ENCODE measurements at regions not wholly inside any gene's neighbourhood (a gene's known extent, or its start where the extent isn't known, plus 50 kb on each side); places are given as distances from the start of the nearest gene placed in this dataset.
"Not testable (repeated sequence)": the region's sequence is repeated elsewhere in the genome, so short reads cannot be mapped to it uniquely, and the experiment has no call there.

DNA sequence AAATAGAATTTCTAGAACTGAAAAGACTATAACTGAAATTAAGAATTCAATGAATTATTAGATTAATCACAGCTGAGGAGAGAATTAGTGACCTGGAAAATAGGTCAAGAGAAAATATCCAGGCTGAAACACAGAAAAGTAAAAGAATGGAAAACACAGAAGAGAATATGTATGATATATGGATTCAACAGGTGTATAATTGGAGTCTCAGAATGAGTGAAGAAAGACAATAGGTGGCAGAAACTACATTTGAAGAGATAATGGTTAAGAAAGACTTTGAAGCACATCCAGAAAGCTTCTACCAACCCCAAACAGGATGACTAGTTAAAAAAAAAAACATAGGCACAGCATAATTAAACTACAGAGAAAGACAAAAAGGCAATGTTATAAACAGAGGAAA, 196.2 kb upstream of the ASCC3 start:
- no peaks in the 10 kb centered on the region for H3K4me1 ChIP-seq (ENCODE audit: control insufficient read depth, insufficient read depth, low read length)
- H3K9me3 ChIP-seq (ENCODE audit: control insufficient read depth, insufficient read depth, low read length): no peaks in the 10 kb centered on the region
- no peaks in the 10 kb centered on the region for H3K27me3 ChIP-seq (ENCODE audit: control insufficient read depth, insufficient read depth, low read length)
- H3K27ac ChIP-seq (ENCODE audit: low read length): no peak overlapping the region
- no peaks in the 10 kb centered on the region for H3K36me3 ChIP-seq (ENCODE audit: control insufficient read depth, insufficient read depth, low read length)
- DNase-seq (ENCODE audit: low read depth, low spot score): no peak
- no peak overlapping the region for H3K4me3 ChIP-seq (ENCODE audit: low read length)

DNA sequence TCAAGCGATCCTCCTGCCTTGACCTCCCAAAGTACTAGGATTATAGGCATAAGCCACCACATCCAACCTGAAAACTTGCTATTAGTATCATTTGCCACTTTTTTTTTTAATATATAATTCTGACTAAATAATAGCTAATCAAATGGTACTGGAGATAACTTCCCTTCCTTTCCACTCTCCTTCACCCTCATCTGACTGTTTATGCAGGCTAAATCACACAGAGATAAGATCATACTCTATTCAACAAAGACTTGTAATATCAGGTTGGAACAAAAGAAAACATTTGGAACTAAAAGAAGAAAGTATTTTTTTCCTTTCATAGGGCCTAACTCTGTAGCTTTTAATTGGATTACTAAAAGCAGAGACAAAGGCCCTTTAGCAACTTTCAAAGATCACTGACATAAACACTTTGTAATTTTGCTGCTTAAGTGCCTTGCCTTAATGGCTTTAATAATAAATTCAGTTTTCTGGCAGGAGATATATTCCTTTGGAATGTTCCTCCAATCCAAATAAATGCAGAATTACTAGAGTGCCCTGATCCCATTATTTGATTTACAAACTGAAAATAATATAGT, 198.7 kb upstream of the ASCC3 start:
- Histone ChIP-seq H3K27me3 (ENCODE audit: control insufficient read depth, insufficient read depth, low read length) (no peaks in the 10 kb centered on the region), H3K4me1 (ENCODE audit: control insufficient read depth, insufficient read depth, low read length) (no peaks in the 10 kb centered on the region), H3K4me3 (ENCODE audit: low read length) (no peak overlapping the region), H3K27ac (ENCODE audit: low read length) (no peak overlapping the region), H3K9me3 (ENCODE audit: control insufficient read depth, insufficient read depth, low read length) (no peaks in the 10 kb centered on the region), H3K36me3 (ENCODE audit: control insufficient read depth, insufficient read depth, low read length) (no peaks in the 10 kb centered on the region)
- no CpG with 5 or more reads among the region's 1 CpG for WGBS (ENCODE audit: insufficient coverage, insufficient read length)
- DNase-seq (ENCODE audit: low read depth, low spot score): no peak

DNA sequence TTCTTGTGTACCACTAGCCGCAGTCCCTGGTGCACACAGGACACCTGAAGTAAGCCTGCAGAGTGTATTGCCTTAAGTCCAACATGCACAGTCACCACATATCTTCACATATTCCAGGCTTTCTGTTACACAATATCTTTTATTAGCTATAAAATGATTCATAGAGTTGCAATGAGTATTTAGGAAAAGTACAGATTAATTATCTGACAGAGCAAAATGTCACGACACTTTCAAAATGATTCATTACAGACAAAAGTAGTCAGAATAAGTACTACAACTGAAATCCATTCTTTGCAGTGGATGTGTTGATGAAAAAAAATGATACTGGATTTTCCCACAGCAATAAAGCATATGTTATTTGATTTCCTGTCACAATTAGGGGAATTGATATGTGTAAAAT, 199.5 kb upstream of the ASCC3 start:
- Histone ChIP-seq H3K9me3 (ENCODE audit: control insufficient read depth, insufficient read depth, low read length) (no peaks in the 10 kb centered on the region), H3K27me3 (ENCODE audit: control insufficient read depth, insufficient read depth, low read length) (no peaks in the 10 kb centered on the region), H3K36me3 (ENCODE audit: control insufficient read depth, insufficient read depth, low read length) (no peaks in the 10 kb centered on the region), H3K4me3 (ENCODE audit: low read length) (no peak overlapping the region), H3K4me1 (ENCODE audit: control insufficient read depth, insufficient read depth, low read length) (no peaks in the 10 kb centered on the region), H3K27ac (ENCODE audit: low read length) (no peak overlapping the region)
- DNase-seq (ENCODE audit: low read depth, low spot score): no peak
- no CpG with 5 or more reads among the region's 2 CpGs for WGBS (ENCODE audit: insufficient coverage, insufficient read length)

DNA sequence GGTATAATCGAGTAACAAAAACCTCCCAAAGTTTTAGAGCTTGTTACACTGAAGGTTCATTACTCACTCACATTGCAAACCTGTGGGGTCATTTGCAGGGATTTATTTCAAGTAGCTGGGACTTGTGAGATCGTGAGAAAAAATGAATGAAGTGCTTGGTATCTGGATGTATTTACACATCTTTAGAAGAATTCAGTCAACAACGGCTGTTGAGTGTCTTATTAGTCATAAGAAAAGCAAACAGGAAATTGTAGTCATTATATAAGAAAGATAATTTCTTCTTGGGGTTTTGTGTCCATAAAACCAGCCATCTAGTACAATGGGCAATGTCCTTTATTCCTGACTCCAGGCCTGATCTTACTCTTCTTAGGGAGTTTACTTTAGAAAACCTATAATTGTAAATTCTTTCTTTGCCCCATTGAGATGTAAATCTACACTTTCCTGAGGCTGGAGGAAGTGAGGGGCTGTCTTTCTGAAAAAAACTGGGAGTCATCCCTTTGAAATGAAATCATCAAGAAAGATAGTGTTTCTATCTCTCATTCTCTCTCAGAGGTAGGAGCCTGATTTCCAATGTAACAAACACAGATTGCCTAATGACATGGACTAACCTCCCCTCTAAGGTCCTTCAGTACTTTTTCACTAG, 202.5 kb upstream of the ASCC3 start:
- no CpG with 5 or more reads among the region's 3 CpGs for WGBS (ENCODE audit: insufficient coverage, insufficient read length)
- no peak for DNase-seq (ENCODE audit: low read depth, low spot score)
- Histone ChIP-seq H3K4me3 (ENCODE audit: low read length) (no peak overlapping the region), H3K27me3 (ENCODE audit: control insufficient read depth, insufficient read depth, low read length) (no peaks in the 10 kb centered on the region), H3K36me3 (ENCODE audit: control insufficient read depth, insufficient read depth, low read length) (no peaks in the 10 kb centered on the region), H3K27ac (ENCODE audit: low read length) (no peak overlapping the region), H3K9me3 (ENCODE audit: control insufficient read depth, insufficient read depth, low read length) (no peaks in the 10 kb centered on the region), H3K4me1 (ENCODE audit: control insufficient read depth, insufficient read depth, low read length) (no peaks in the 10 kb centered on the region)

DNA sequence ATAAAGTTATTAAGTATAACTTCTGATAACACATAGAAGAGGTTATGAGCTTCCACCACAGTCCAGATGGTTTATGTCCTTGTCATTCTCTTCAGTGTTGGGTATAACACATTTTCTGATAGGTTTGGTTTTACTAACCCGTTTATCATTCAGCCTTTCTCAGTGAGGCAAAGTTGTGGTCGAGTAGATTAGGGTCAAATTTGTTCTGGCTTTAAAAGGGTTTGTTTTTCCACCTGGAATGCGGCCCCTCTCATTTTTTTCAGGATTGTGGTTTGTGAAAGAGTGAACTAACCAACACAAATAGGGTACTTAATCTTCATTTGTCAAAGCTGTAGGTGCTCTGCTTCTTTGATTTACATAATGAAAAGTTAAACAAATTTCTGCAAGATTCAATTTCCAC, 204.2 kb upstream of the ASCC3 start:
- WGBS (ENCODE audit: insufficient coverage, insufficient read length): no CpG with 5 or more reads among the region's 3 CpGs
- H3K9me3 ChIP-seq (ENCODE audit: control insufficient read depth, insufficient read depth, low read length): no peaks in the 10 kb centered on the region
- no peaks in the 10 kb centered on the region for H3K4me1 ChIP-seq (ENCODE audit: control insufficient read depth, insufficient read depth, low read length)
- no peak for DNase-seq (ENCODE audit: low read depth, low spot score)
- no peak overlapping the region for H3K27ac ChIP-seq (ENCODE audit: low read length)
- H3K27me3 ChIP-seq (ENCODE audit: control insufficient read depth, insufficient read depth, low read length): no peaks in the 10 kb centered on the region
- no peaks in the 10 kb centered on the region for H3K36me3 ChIP-seq (ENCODE audit: control insufficient read depth, insufficient read depth, low read length)
- no peak overlapping the region for H3K4me3 ChIP-seq (ENCODE audit: low read length)

DNA sequence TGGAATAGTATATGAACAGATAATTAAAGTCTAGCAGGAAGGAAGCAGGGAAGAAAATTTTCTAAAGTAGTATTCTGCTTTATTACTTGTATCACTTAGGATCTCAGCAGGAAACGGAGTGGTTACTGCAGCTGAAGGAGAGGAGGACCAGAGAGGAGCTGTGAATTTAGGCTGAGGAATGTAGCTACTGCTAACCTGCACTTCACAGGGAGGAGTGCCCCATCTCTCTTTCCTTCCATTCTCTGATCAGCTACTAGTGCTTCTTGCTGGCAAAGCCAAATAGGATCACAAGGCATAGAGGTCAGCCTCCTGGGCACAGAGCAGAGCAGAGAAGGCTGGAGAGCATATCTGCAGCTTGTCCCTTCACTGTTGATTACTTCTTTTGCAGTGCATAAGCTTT, 205.3 kb upstream of the ASCC3 start:
- no CpG with 5 or more reads among the region's 1 CpG for WGBS (ENCODE audit: insufficient coverage, insufficient read length)
- Histone ChIP-seq H3K36me3 (ENCODE audit: control insufficient read depth, insufficient read depth, low read length) (no peaks in the 10 kb centered on the region), H3K27ac (ENCODE audit: low read length) (no peak overlapping the region), H3K27me3 (ENCODE audit: control insufficient read depth, insufficient read depth, low read length) (no peaks in the 10 kb centered on the region), H3K4me1 (ENCODE audit: control insufficient read depth, insufficient read depth, low read length) (no peaks in the 10 kb centered on the region), H3K9me3 (ENCODE audit: control insufficient read depth, insufficient read depth, low read length) (no peaks in the 10 kb centered on the region), H3K4me3 (ENCODE audit: low read length) (no peak overlapping the region)
- no peak for DNase-seq (ENCODE audit: low read depth, low spot score)

DNA sequence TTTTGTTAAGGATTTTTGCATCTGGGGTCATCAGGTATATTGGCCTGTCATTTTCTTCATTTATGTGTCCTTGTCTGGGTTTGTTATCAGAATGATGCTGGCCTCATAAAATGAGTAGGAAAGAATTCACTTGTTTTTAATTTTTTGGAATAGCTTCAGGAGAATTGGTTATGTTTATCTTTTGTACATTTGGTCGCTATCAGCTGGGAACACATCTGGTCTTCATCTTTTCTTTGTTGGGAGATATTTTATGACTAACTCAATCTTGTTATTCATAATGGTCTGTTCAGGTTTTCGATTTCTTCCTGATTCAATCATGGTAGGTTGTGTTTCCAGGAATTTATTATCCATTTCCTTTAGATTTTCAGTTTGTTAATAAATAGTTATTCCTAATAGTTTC, 207.5 kb upstream of the ASCC3 start:
- H3K36me3 ChIP-seq (ENCODE audit: control insufficient read depth, insufficient read depth, low read length): no peaks in the 10 kb centered on the region
- DNase-seq (ENCODE audit: low read depth, low spot score): no peak
- no peak overlapping the region for H3K27ac ChIP-seq (ENCODE audit: low read length)
- no peak overlapping the region for H3K4me3 ChIP-seq (ENCODE audit: low read length)
- no peaks in the 10 kb centered on the region for H3K9me3 ChIP-seq (ENCODE audit: control insufficient read depth, insufficient read depth, low read length)
- H3K27me3 ChIP-seq (ENCODE audit: control insufficient read depth, insufficient read depth, low read length): no peaks in the 10 kb centered on the region
- WGBS (ENCODE audit: insufficient coverage, insufficient read length): no CpG with 5 or more reads among the region's 2 CpGs
- no peaks in the 10 kb centered on the region for H3K4me1 ChIP-seq (ENCODE audit: control insufficient read depth, insufficient read depth, low read length)

DNA sequence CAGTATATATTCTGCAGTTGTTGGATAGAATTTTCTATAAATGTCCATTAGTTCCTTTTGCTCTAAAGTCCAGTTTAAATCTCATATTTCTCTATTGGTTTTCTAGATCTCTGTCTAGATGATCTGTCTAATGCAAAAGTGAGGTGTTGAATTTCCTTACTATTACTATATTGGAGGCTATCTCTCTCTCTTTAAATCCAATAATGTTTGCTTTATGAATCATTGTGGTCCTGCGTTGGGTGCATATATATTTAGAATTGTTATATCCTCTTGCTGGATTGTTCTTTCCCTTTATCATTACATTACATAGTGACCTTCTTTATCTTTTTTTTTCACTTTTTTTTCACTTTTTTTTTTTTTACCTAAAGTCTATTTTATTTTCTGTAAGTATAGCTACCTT, 208.5 kb upstream of the ASCC3 start:
- no peak overlapping the region for H3K4me3 ChIP-seq (ENCODE audit: low read length)
- no peaks in the 10 kb centered on the region for H3K9me3 ChIP-seq (ENCODE audit: control insufficient read depth, insufficient read depth, low read length)
- no peaks in the 10 kb centered on the region for H3K4me1 ChIP-seq (ENCODE audit: control insufficient read depth, insufficient read depth, low read length)
- no peak for DNase-seq (ENCODE audit: low read depth, low spot score)
- H3K36me3 ChIP-seq (ENCODE audit: control insufficient read depth, insufficient read depth, low read length): no peaks in the 10 kb centered on the region
- no peaks in the 10 kb centered on the region for H3K27me3 ChIP-seq (ENCODE audit: control insufficient read depth, insufficient read depth, low read length)
- WGBS (ENCODE audit: insufficient coverage, insufficient read length): no CpG with 5 or more reads among the region's 1 CpG
- no peak overlapping the region for H3K27ac ChIP-seq (ENCODE audit: low read length)

DNA sequence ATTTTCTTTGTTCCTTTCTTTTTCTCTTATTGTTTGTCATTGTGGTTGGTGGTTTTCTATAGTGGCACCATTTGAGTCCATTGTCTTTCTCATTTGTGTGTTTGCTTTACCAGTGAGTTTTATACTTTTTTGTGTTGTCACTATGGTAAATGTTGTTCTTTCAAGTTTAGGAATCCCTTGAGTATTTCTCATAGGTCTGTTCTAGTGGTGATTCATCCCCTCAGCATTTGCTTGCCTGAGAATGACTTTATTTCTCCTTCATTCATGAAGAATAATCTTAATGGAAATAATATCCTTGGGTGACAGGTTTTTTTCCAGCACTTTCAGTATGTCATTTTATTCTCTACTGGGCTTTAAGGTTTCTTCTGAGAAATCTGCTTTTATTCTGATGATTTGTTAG, 209.2 kb upstream of the ASCC3 start:
- no peaks in the 10 kb centered on the region for H3K9me3 ChIP-seq (ENCODE audit: control insufficient read depth, insufficient read depth, low read length)
- H3K4me1 ChIP-seq (ENCODE audit: control insufficient read depth, insufficient read depth, low read length): no peaks in the 10 kb centered on the region
- H3K4me3 ChIP-seq (ENCODE audit: low read length): no peak overlapping the region
- no peaks in the 10 kb centered on the region for H3K36me3 ChIP-seq (ENCODE audit: control insufficient read depth, insufficient read depth, low read length)
- H3K27ac ChIP-seq (ENCODE audit: low read length): no peak overlapping the region
- no peaks in the 10 kb centered on the region for H3K27me3 ChIP-seq (ENCODE audit: control insufficient read depth, insufficient read depth, low read length)
- DNase-seq (ENCODE audit: low read depth, low spot score): no peak

DNA sequence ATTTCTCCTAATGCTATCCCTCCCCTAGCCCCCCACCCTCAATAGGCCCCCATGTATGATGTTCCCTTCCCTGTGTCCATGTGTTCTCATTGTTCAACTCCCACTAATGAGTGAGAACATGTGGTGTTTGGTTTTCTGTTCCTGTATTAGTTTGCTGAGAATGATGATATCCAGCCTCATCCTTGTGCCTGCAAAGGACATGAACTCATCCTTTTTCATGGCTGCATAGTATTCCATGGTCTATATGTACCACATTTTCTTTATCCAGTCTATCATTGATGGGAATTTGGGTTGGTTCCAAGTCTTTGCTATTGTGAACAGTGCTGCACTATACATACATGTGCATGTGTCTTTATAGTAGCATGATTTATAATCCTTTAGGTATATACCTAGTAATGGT, 217.5 kb upstream of the ASCC3 start:
- not testable (repeated sequence) for H3K27ac ChIP-seq (ENCODE audit: low read length); H3K9me3 ChIP-seq (ENCODE audit: control insufficient read depth, insufficient read depth, low read length); H3K4me3 ChIP-seq (ENCODE audit: low read length); DNase-seq (ENCODE audit: low read depth, low spot score); H3K4me1 ChIP-seq (ENCODE audit: control insufficient read depth, insufficient read depth, low read length); H3K36me3 ChIP-seq (ENCODE audit: control insufficient read depth, insufficient read depth, low read length); H3K27me3 ChIP-seq (ENCODE audit: control insufficient read depth, insufficient read depth, low read length)

DNA sequence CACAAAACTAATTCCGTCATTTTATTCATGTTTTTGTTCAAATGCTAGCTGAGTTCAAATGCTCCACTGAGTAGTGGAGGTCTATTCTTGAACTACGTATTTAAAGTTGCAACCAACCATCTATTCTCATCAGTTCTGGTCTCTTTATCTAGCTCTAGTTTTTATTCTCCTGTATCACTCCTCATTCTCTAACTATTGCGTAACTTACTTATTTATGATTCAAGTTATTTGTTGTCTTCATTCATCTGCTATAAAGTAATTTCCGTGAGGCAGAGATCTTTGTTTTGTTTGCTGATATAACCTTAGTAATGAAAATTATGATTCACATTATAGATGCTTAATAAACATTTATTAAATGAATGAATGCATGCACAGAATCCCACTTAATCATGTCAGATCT, 221.6 kb upstream of the ASCC3 start:
- no peaks in the 10 kb centered on the region for H3K9me3 ChIP-seq (ENCODE audit: control insufficient read depth, insufficient read depth, low read length)
- no peaks in the 10 kb centered on the region for H3K36me3 ChIP-seq (ENCODE audit: control insufficient read depth, insufficient read depth, low read length)
- H3K27me3 ChIP-seq (ENCODE audit: control insufficient read depth, insufficient read depth, low read length): no peaks in the 10 kb centered on the region
- no peaks in the 10 kb centered on the region for H3K4me1 ChIP-seq (ENCODE audit: control insufficient read depth, insufficient read depth, low read length)
- no peak overlapping the region for H3K4me3 ChIP-seq (ENCODE audit: low read length)
- no CpG with 5 or more reads among the region's 4 CpGs for WGBS (ENCODE audit: insufficient coverage, insufficient read length)
- H3K27ac ChIP-seq (ENCODE audit: low read length): no peak overlapping the region
- no peak for DNase-seq (ENCODE audit: low read depth, low spot score)

Data from iPS DF 6.9 (cell line).